HCT116 (cell line): ENCODE measurements at regions not wholly inside any gene's neighbourhood (a gene's known extent, or its start where the extent isn't known, plus 50 kb on each side); places are given as distances from the start of the nearest gene placed in this dataset.

ENCODE experiments used
- ATAC-seq: fragments of 200-7000 bp; cut with Tn5 transposase; 2 replicates; pipeline ENCODE4 v1.9.1; 2020; ENCODE audit warnings: mild to moderate bottlenecking, moderate library complexity
- BruUV-seq: library from RNA; stranded (reverse); fragments of 400-500 nt; replicated peaks from 2 replicates; lab custom pipeline; 2021; lab: Mats Ljungman, UMichigan
- CTCF ChIA-PET: fragments of 300-600 bp; sonication (Branson Sonifier 250); formaldehyde crosslinking; loops from one replicate; lab custom pipeline; 2021; ENCODE audit warnings: antibody characterized with exemption; lab: Charles Lee
- POLR2A ChIA-PET: fragments of 300-600, 350-600 bp; sonication (Branson Sonifier 250); formaldehyde crosslinking; loops from one replicate; lab custom pipeline; 2021; ENCODE audit warnings: antibody characterized with exemption; lab: Charles Lee
- RAD21 ChIA-PET, 2 experiments: fragments of 300-600 bp; sonication (Branson Sonifier 250); formaldehyde crosslinking; loops; one replicate each; lab custom pipeline; 2023; ENCODE audit warnings: low total read pairs in 2 of 2; ENCODE audit not compliant: uncharacterized antibody in 2 of 2, unreplicated experiment in 2 of 2, low non-redundant PET in 1 of 2; lab: Charles Lee
- DNase-seq: peaks from one replicate; pipeline ENCODE4 v3.0.0-alpha.2; 2010; ENCODE audit warnings: low read depth, low spot score
- H2AFZ ChIP-seq: fragments of 200-600 bp; shearing (Covaris generic), sonication (generic); 2 replicates; pipeline ENCODE4 v1.6.1; 2017; ENCODE audit warnings: low read depth, mixed run types, mixed read lengths, antibody characterized with exemption, low read length; ENCODE audit not compliant: poor library complexity, severe bottlenecking
- H3K27ac ChIP-seq: 2 replicates; pipeline ENCODE4 v1.5.1; 2012; ENCODE audit warnings: low read depth, low read length
- H3K27me3 ChIP-seq: fragments of 200-600 bp; sonication (generic); 2 replicates; pipeline ENCODE4 v1.6.1; 2016; ENCODE audit warnings: mixed run types, low read length, mixed read lengths; ENCODE audit not compliant: insufficient read depth
- H3K36me3 ChIP-seq, 2 experiments: fragments of 200-500 bp in 1 of 2; fragments of 200-600 bp in 1 of 2; sonication (Bioruptor generic) in 1 of 2; sonication (generic) in 1 of 2; 2 replicates each; pipeline versions ENCODE4 v1.5.1 to v1.6.1; 2014 to 2016; ENCODE audit warnings: low read length in 2 of 2, inconsistent platforms in 1 of 2, mixed read lengths in 1 of 2, mixed run types in 1 of 2; ENCODE audit not compliant: insufficient read depth in 2 of 2, control insufficient read depth in 1 of 2
- H3K4me1 ChIP-seq, 2 experiments: fragments of 200-600 bp in 1 of 2; sonication (generic) in 1 of 2; 2 replicates each; pipeline versions ENCODE4 v1.5.1 to v1.6.1; 2012 to 2017; ENCODE audit warnings: low read length in 2 of 2, inconsistent platforms in 1 of 2, mild to moderate bottlenecking in 1 of 2, mixed read lengths in 1 of 2, mixed run types in 1 of 2, moderate library complexity in 1 of 2; ENCODE audit not compliant: insufficient read depth in 2 of 2, control insufficient read depth in 1 of 2
- H3K4me2 ChIP-seq: fragments of 200-600 bp; sonication (generic); 2 replicates; pipeline ENCODE4 v1.6.1; 2017; ENCODE audit warnings: mixed run types, low read length, mixed read lengths
- H3K4me3 ChIP-seq, 2 experiments: fragments of 200-600 bp in 1 of 2; sonication (generic) in 1 of 2; replicated peaks in 1 of 2; 2 replicates each; pipeline ENCODE4 v1.5.1; 2011 to 2016; ENCODE audit warnings: low read length in 2 of 2, control low read depth in 1 of 2, low read depth in 1 of 2, mild to moderate bottlenecking in 1 of 2, mixed read lengths in 1 of 2, mixed run types in 1 of 2
- H3K79me2 ChIP-seq: fragments of 200-600 bp; sonication (generic); 2 replicates; pipeline ENCODE4 v1.6.1; 2017; ENCODE audit warnings: mild to moderate bottlenecking, mixed run types, low read length, moderate library complexity, mixed read lengths; ENCODE audit not compliant: insufficient read depth
- H3K9ac ChIP-seq: fragments of 200-600 bp; sonication (generic); 2 replicates; pipeline ENCODE4 v1.6.1; 2016; ENCODE audit warnings: low read length, mixed read lengths
- H3K9me2 ChIP-seq: fragments of 200-600 bp; sonication (generic), shearing (Covaris generic); 2 replicates; pipeline ENCODE4 v1.6.1; 2017; ENCODE audit warnings: mixed run types, mild to moderate bottlenecking, moderate library complexity; ENCODE audit not compliant: insufficient read depth
- H3K9me3 ChIP-seq, 2 experiments: fragments of 200-500 bp in 1 of 2; fragments of 200-600 bp in 1 of 2; sonication (Bioruptor generic) in 1 of 2; sonication (generic) in 1 of 2; 2 replicates each; pipeline ENCODE4 v1.6.1; 2014 to 2017; ENCODE audit warnings: low read length in 2 of 2, mixed read lengths in 2 of 2, inconsistent platforms in 1 of 2, low read depth in 1 of 2, mild to moderate bottlenecking in 1 of 2, mixed run types in 1 of 2, moderate library complexity in 1 of 2; ENCODE audit not compliant: control insufficient read depth in 1 of 2, insufficient read depth in 1 of 2
- H4K20me1 ChIP-seq: fragments of 200-600 bp; sonication (generic), shearing (Covaris generic); 2 replicates; pipeline ENCODE4 v1.6.1; 2017; ENCODE audit warnings: mixed run types, mild to moderate bottlenecking, moderate library complexity; ENCODE audit not compliant: insufficient read depth
- CEBPB ChIP-seq: IDR thresholded peaks from 2 replicates; pipeline ENCODE4 v1.6.1; 2012; ENCODE audit warnings: low read depth
- ELF1 ChIP-seq: IDR thresholded peaks from 2 replicates; pipeline ENCODE4 v1.6.1; 2012; ENCODE audit warnings: low read depth, borderline replicate concordance
- EZH2 ChIP-seq: fragments of 200-600 bp; sonication (generic); IDR thresholded peaks from 2 replicates; pipeline ENCODE4 v1.6.1; 2017; ENCODE audit warnings: antibody characterized with exemption, mixed run types
- EZH2phosphoT487 ChIP-seq: fragments of 200-600 bp; IDR thresholded peaks from 2 replicates; pipeline ENCODE4 v1.6.1; 2018; ENCODE audit warnings: antibody characterized with exemption, borderline replicate concordance
- JUND ChIP-seq: IDR thresholded peaks from 2 replicates; pipeline ENCODE4 v1.6.1; 2012
- MAX ChIP-seq: IDR thresholded peaks from 2 replicates; pipeline ENCODE4 v1.6.1; 2012
- POLR2A ChIP-seq: IDR thresholded peaks from 2 replicates; pipeline ENCODE4 v1.7.0; 2011; ENCODE audit warnings: borderline replicate concordance; ENCODE audit not compliant: insufficient read depth, insufficient read length; ENCODE audit errors: extremely low read depth
- POLR2AphosphoS5 ChIP-seq: IDR thresholded peaks from 2 replicates; pipeline ENCODE4 v1.6.1; 2011; ENCODE audit warnings: mild to moderate bottlenecking, low read depth, low read length, moderate library complexity
- RAD21 ChIP-seq: IDR thresholded peaks from 2 replicates; pipeline ENCODE4 v1.6.1; 2012; ENCODE audit warnings: low read depth, mild to moderate bottlenecking
- REST ChIP-seq: IDR thresholded peaks from 2 replicates; pipeline ENCODE4 v1.6.1; 2012; ENCODE audit warnings: low read depth
- TCF7L2 ChIP-seq: IDR thresholded peaks from 2 replicates; pipeline ENCODE4 v1.7.0; 2011; ENCODE audit warnings: borderline replicate concordance, inconsistent platforms; ENCODE audit not compliant: insufficient read depth, insufficient read length; ENCODE audit errors: extremely low read depth
- ZBTB33 ChIP-seq: IDR thresholded peaks from 2 replicates; pipeline ENCODE4 v1.6.1; 2011; ENCODE audit warnings: mild to moderate bottlenecking, low read length, moderate library complexity; ENCODE audit not compliant: insufficient replicate concordance; ENCODE audit errors: extremely low read depth
- ZFX ChIP-seq: fragments of 450-650 bp; IDR thresholded peaks from 2 replicates; pipeline ENCODE4 v1.6.1; 2017
- intact Hi-C: fragments of 100-400 bp; cut with micrococcal nuclease; formaldehyde crosslinking; loops from 2 replicates; pipeline ENCODE4 v1.10.0; 2022

- TF ChIP-seq TCF7L2 (no peak), ELF1 (no peak), EZH2 (no peak), POLR2AphosphoS5 (no peak), CEBPB (no peak), ZFX (no peak), MAX (no peak), REST (no peak), EZH2phosphoT487 (no peak), ZBTB33 (no peak), JUND (no peak), RAD21 (no peak), POLR2A (no peak)
- DNase-seq, result no peak
- Histone ChIP-seq H3K9ac (no peak overlapping the region), H3K27ac (no peak overlapping the region), H3K27me3 (no peaks in the 10 kb centered on the region), H3K79me2 (no peaks in the 10 kb centered on the region), H2AFZ (no peak overlapping the region), H3K4me3 (no peak overlapping the region), H3K36me3 (no peaks in the 10 kb centered on the region), H3K4me1 (no peaks in the 10 kb centered on the region), H3K9me2 (no peaks in the 10 kb centered on the region), H3K4me2 (no peak overlapping the region), H3K9me3 (no peaks in the 10 kb centered on the region), H4K20me1 (no peaks in the 10 kb centered on the region)
- BruUV-seq, result no TSS peak
- CTCF ChIA-PET, result no interaction called here
- RAD21 ChIA-PET, result no interaction called here
- intact Hi-C loops, result no loop called here
- no peak for ATAC-seq
- POLR2A ChIA-PET, result no interaction called here
These were observed 51.2 kb upstream of the CYSLTR1 start for GRCh38 chrX:78378476-78379115.
